PC-9 (cell line): ENCODE measurements at regions not wholly inside any gene's neighbourhood (a gene's known extent, or its start where the extent isn't known, plus 50 kb on each side); places are given as distances from the start of the nearest gene placed in this dataset.

Source experiments
- BruUV-seq: library from RNA; stranded (reverse); fragments of 400-500 nt; replicated peaks from 2 replicates; lab custom pipeline; 2021; lab: Mats Ljungman, UMichigan
- CTCF ChIA-PET: fragments of 300-600 bp; sonication (Branson Sonifier 250); formaldehyde crosslinking; loops from one replicate; lab custom pipeline; 2022; ENCODE audit warnings: antibody characterized with exemption; lab: Charles Lee
- POLR2A ChIA-PET: fragments of 300-600 bp; sonication (Branson Sonifier 250); formaldehyde crosslinking; loops from one replicate; lab custom pipeline; 2022; ENCODE audit warnings: antibody characterized with exemption; ENCODE audit not compliant: unreplicated experiment; lab: Charles Lee
- DNase-seq, 2 experiments: peaks; one replicate each; pipeline versions ENCODE4 v3.0.0 to v3.0.0-alpha.2; 2015 to 2022; ENCODE audit warnings: mixed read lengths in 1 of 2
- H2AFZ ChIP-seq: fragments of 200-600 bp; sonication (generic); 2 replicates; pipeline ENCODE4 v1.8.1; 2017; ENCODE audit warnings: antibody characterized with exemption
- H3F3A ChIP-seq: fragments of 200-600 bp; sonication (generic); 2 replicates; pipeline ENCODE4 v1.8.1; 2017; ENCODE audit warnings: antibody characterized with exemption, mild to moderate bottlenecking, low read depth; ENCODE audit not compliant: insufficient read depth
- H3K27ac ChIP-seq: fragments of 200-600 bp; sonication (generic); 2 replicates; pipeline ENCODE4 v1.6.1; 2016; ENCODE audit warnings: mixed run types
- H3K27me3 ChIP-seq: fragments of 200-600 bp; sonication (generic); 2 replicates; pipeline ENCODE4 v1.6.1; 2016; ENCODE audit warnings: low read depth, mixed run types; ENCODE audit not compliant: insufficient read depth
- H3K36me3 ChIP-seq: fragments of 200-600 bp; sonication (generic); 2 replicates; pipeline ENCODE4 v1.6.1; 2016; ENCODE audit warnings: low read depth, mixed run types
- H3K4me1 ChIP-seq: fragments of 200-600 bp; sonication (generic); replicated peaks from 2 replicates; pipeline ENCODE4 v1.6.1; 2016; ENCODE audit warnings: mixed run types; ENCODE audit not compliant: insufficient read depth
- H3K4me2 ChIP-seq: fragments of 200-600 bp; sonication (generic); 2 replicates; pipeline ENCODE4 v1.6.1; 2017; ENCODE audit warnings: mixed run types
- H3K4me3 ChIP-seq: fragments of 200-600 bp; sonication (generic); 2 replicates; pipeline ENCODE4 v1.6.1; 2016; ENCODE audit warnings: mixed run types
- H3K79me2 ChIP-seq: fragments of 200-600 bp; sonication (generic); 2 replicates; pipeline ENCODE4 v1.6.1; 2017; ENCODE audit warnings: low read depth, mixed run types
- H3K9me2 ChIP-seq: fragments of 200-600 bp; sonication (generic); 2 replicates; pipeline ENCODE4 v1.8.1; 2017; ENCODE audit warnings: mild to moderate bottlenecking; ENCODE audit not compliant: insufficient read depth
- H3K9me3 ChIP-seq: fragments of 200-600 bp; sonication (generic); 2 replicates; pipeline ENCODE4 v1.8.1; 2016; ENCODE audit warnings: low read depth; ENCODE audit not compliant: insufficient read depth
- H4K20me1 ChIP-seq: fragments of 200-600 bp; sonication (generic); 2 replicates; pipeline ENCODE4 v1.8.1; 2017; ENCODE audit not compliant: insufficient read depth
- CTCF ChIP-seq: fragments of 200-600 bp; sonication (generic); conservative IDR thresholded peaks from 2 replicates; pipeline ENCODE4 v1.6.1; 2017; ENCODE audit warnings: mixed run types, antibody characterized with exemption, mild to moderate bottlenecking, moderate library complexity
- EZH2 ChIP-seq: fragments of 200-600 bp; sonication (generic); IDR thresholded peaks from 2 replicates; pipeline ENCODE4 v1.8.0; 2017; ENCODE audit warnings: antibody characterized with exemption, low read depth
- intact Hi-C: fragments of 100-400 bp; cut with micrococcal nuclease; formaldehyde crosslinking; loops from one replicate; pipeline ENCODE4 v1.10.0; 2022; ENCODE audit not compliant: unreplicated experiment

GRCh38 chr14:78074561-78074960 lies 95.6 kb upstream of the NRXN3 start:
- H3K4me3 ChIP-seq = no peak overlapping the region
- H3K27me3 ChIP-seq = peaks cover 4% of the 10 kb centered on the region; the same call in 1 of the 2 replicates
- no peaks in the 10 kb centered on the region for H4K20me1 ChIP-seq
- H3K27ac ChIP-seq = no peak overlapping the region
- H3K4me2 ChIP-seq = no peak overlapping the region
- H3K4me1 ChIP-seq = no peaks in the 10 kb centered on the region
- DNase-seq = no peak
- no peaks in the 10 kb centered on the region for H3F3A ChIP-seq
- H3K9me2 ChIP-seq = no peaks in the 10 kb centered on the region
- no peaks in the 10 kb centered on the region for H3K79me2 ChIP-seq
- no TSS peak for BruUV-seq
- no peak overlapping the region for H2AFZ ChIP-seq
- intact Hi-C loops = no loop called here
- POLR2A ChIA-PET = no interaction called here
- H3K36me3 ChIP-seq = no peaks in the 10 kb centered on the region
- no peaks in the 10 kb centered on the region for H3K9me3 ChIP-seq
- CTCF ChIA-PET = no interaction called here
- TF ChIP-seq EZH2 (no peak), CTCF (no peak)

GRCh38 chr14:78075033-78075432 lies 95.1 kb upstream of the NRXN3 start:
- Histone ChIP-seq H2AFZ (no peak overlapping the region), H3K27ac (no peak overlapping the region), H3K9me3 (no peaks in the 10 kb centered on the region), H3K79me2 (no peaks in the 10 kb centered on the region), H3F3A (no peaks in the 10 kb centered on the region), H3K4me1 (no peaks in the 10 kb centered on the region), H3K36me3 (no peaks in the 10 kb centered on the region), H3K27me3 (peaks cover 4% of the 10 kb centered on the region; the same call in 1 of the 2 replicates), H3K4me2 (no peak overlapping the region), H3K9me2 (no peaks in the 10 kb centered on the region), H4K20me1 (no peaks in the 10 kb centered on the region), H3K4me3 (no peak overlapping the region)
- no peak for DNase-seq
- intact Hi-C loops = no loop called here
- TF ChIP-seq CTCF (no peak), EZH2 (no peak)
- no TSS peak for BruUV-seq
- ChIA-PET CTCF (interaction anchor here (0.6 kb wide), 1 partner anchor 507 kb away, joined by 3 read pairs; no protein-coding TSS in a partner anchor), POLR2A (no interaction called here)

- Histone ChIP-seq H3K36me3 (no peaks in the 10 kb centered on the region), H3K27ac (no peak overlapping the region), H3K4me3 (no peak overlapping the region), H3K9me2 (no peaks in the 10 kb centered on the region), H4K20me1 (no peaks in the 10 kb centered on the region), H3K4me2 (no peak overlapping the region), H3K9me3 (no peaks in the 10 kb centered on the region), H3K27me3 (peaks cover 10% of the 10 kb centered on the region; the same call in 1 of the 2 replicates), H3K79me2 (no peaks in the 10 kb centered on the region), H3K4me1 (no peaks in the 10 kb centered on the region), H3F3A (no peaks in the 10 kb centered on the region), H2AFZ (no peak overlapping the region)
- no TSS peak for BruUV-seq
- CTCF ChIA-PET = interaction anchor here (0.6 kb wide), 1 partner anchor 508 kb away, joined by 3 read pairs; no protein-coding TSS in a partner anchor
- POLR2A ChIA-PET = no interaction called here
- intact Hi-C loops = no loop called here
- no peak for DNase-seq
- TF ChIP-seq CTCF (no peak), EZH2 (no peak)
Observed at GRCh38 chr14:78075555-78076277, 94.5 kb upstream of the NRXN3 start.
